ENCODE measurements at regions not wholly inside any gene's neighbourhood (a gene's known extent, or its start where the extent isn't known, plus 50 kb on each side); places are given as distances from the start of the nearest gene placed in this dataset.

GRCh38 chr4:178138491-178138890 lies 696.3 kb upstream of the AGA start:
- Histone ChIP-seq H3K36me3 (no peaks in the 10 kb centered on the region), H3K27me3 (no peaks in the 10 kb centered on the region), H3K9me3 (peaks cover 0 to 14% (median 0%) of the 10 kb centered on the region in 12 donors), H3K4me3 (no peak overlapping the region), H3K4me1 (no peaks in the 10 kb centered on the region), H3K27ac (no peak overlapping the region)
- intact Hi-C loops (cut with DNase I), result no loop called here
- 78 to 86% (median 83%) methylated on average over 13 of the region's 13 CpGs for WGBS, 4 donors
- ATAC-seq, result no peak
- TF ChIP-seq, protein P1, sequence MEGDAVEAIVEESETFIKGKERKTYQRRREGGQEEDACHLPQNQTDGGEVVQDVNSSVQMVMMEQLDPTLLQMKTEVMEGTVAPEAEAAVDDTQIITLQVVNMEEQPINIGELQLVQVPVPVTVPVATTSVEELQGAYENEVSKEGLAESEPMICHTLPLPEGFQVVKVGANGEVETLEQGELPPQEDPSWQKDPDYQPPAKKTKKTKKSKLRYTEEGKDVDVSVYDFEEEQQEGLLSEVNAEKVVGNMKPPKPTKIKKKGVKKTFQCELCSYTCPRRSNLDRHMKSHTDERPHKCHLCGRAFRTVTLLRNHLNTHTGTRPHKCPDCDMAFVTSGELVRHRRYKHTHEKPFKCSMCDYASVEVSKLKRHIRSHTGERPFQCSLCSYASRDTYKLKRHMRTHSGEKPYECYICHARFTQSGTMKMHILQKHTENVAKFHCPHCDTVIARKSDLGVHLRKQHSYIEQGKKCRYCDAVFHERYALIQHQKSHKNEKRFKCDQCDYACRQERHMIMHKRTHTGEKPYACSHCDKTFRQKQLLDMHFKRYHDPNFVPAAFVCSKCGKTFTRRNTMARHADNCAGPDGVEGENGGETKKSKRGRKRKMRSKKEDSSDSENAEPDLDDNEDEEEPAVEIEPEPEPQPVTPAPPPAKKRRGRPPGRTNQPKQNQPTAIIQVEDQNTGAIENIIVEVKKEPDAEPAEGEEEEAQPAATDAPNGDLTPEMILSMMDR (IDR thresholded peaks at IDR 0.05), result no peak
- no peak for TF ChIP-seq POLR2A (IDR thresholded peaks at IDR 0.05)
- no peak for DNase-seq

- no peaks in the 10 kb centered on the region for H3K36me3 ChIP-seq
- no peak overlapping the region for H3K4me3 ChIP-seq
- H3K4me1 ChIP-seq, result no peaks in the 10 kb centered on the region
- no peak overlapping the region for H3K27ac ChIP-seq
- DNase-seq, result no peak
- 95 to 96% (median 96%) methylated on average over 11 of the region's 11 CpGs for WGBS, 4 donors
- no peak for TF ChIP-seq POLR2A (IDR thresholded peaks at IDR 0.05)
- TF ChIP-seq, protein P1 (IDR thresholded peaks at IDR 0.05), result no peak
- intact Hi-C loops (cut with DNase I), result no loop called here
- H3K9me3 ChIP-seq, result peaks cover 0 to 14% (median 0%) of the 10 kb centered on the region in 12 donors
- no peak for ATAC-seq
- no peaks in the 10 kb centered on the region for H3K27me3 ChIP-seq
These were observed 698.2 kb upstream of the AGA start for GRCh38 chr4:178140326-178140915.

GRCh38 chr4:178142724-178143123 lies 700.5 kb upstream of the AGA start:
- TF ChIP-seq POLR2A (IDR thresholded peaks at IDR 0.05), result no peak
- TF ChIP-seq, protein P1 (IDR thresholded peaks at IDR 0.05), result no peak
- intact Hi-C loops (cut with DNase I), result no loop called here
- H3K4me3 ChIP-seq, result no peak overlapping the region
- no peak for DNase-seq
- WGBS, 4 donors, result 89 to 91% (median 91%) methylated on average over 8 of the region's 8 CpGs
- H3K36me3 ChIP-seq, result no peaks in the 10 kb centered on the region
- H3K4me1 ChIP-seq, result no peaks in the 10 kb centered on the region
- no peak overlapping the region for H3K27ac ChIP-seq
- no peak for ATAC-seq
- no peaks in the 10 kb centered on the region for H3K27me3 ChIP-seq
- H3K9me3 ChIP-seq, result peaks cover 0 to 14% (median 0%) of the 10 kb centered on the region in 12 donors

GRCh38 chr4:178148106-178148505 lies 705.9 kb upstream of the AGA start:
- Histone ChIP-seq H3K9me3 (peaks cover 0 to 12% (median 0%) of the 10 kb centered on the region in 12 donors), H3K4me3 (no peak overlapping the region), H3K27ac (no peak overlapping the region), H3K27me3 (no peaks in the 10 kb centered on the region), H3K4me1 (no peaks in the 10 kb centered on the region), H3K36me3 (no peaks in the 10 kb centered on the region)
- WGBS, 4 donors, result 81 to 90% (median 86%) methylated on average over 2 of the region's 2 CpGs
- DNase-seq, result no peak
- TF ChIP-seq POLR2A (IDR thresholded peaks at IDR 0.05), result no peak
- intact Hi-C loops (cut with DNase I), result no loop called here
- ATAC-seq, result no peak

All from heart left ventricle (tissue), 16 donors.